GM13976 (cell line): ENCODE measurements at regions not wholly inside any gene's neighbourhood (a gene's known extent, or its start where the extent isn't known, plus 50 kb on each side); places are given as distances from the start of the nearest gene placed in this dataset.

ENCODE experiments used
- DNase-seq: peaks from one replicate; pipeline ENCODE4 v3.0.0; 2012; ENCODE audit warnings: low spot score
- CTCF ChIP-seq: IDR thresholded peaks from 2 replicates; pipeline ENCODE4 v1.5.1; 2012; ENCODE audit warnings: borderline replicate concordance, mild to moderate bottlenecking; ENCODE audit not compliant: insufficient read depth; ENCODE audit errors: extremely low read depth, missing control alignments, control extremely low read depth
- in situ Hi-C: fragments of 300-500 bp; cut with MboI; formaldehyde crosslinking; loops from one replicate; pipeline ENCODE4 v1.12.0; 2022; ENCODE audit warnings: low sequenced_read_pairs, mixed read lengths, inconsistent platforms; ENCODE audit not compliant: unreplicated experiment

- in situ Hi-C loops = no loop called here
- no peak for TF ChIP-seq CTCF
- DNase-seq = no peak
Measured at GRCh38 chr9:14031810-14032209, 282.1 kb downstream of the NFIB start.

GRCh38 chr9:14031060-14031414, 282.9 kb downstream of the NFIB start:
- in situ Hi-C loops = no loop called here
- DNase-seq = no peak
- TF ChIP-seq CTCF = no peak

- in situ Hi-C loops = no loop called here
- no peak for DNase-seq
- TF ChIP-seq CTCF = no peak
Measured at GRCh38 chr9:14030375-14031059, 283.4 kb downstream of the NFIB start.

GRCh38 chr9:14029806-14030374, 284.1 kb downstream of the NFIB start:
- in situ Hi-C loops = no loop called here
- no peak for TF ChIP-seq CTCF
- no peak for DNase-seq

- in situ Hi-C loops = no loop called here
- no peak for DNase-seq
- TF ChIP-seq CTCF = no peak
Measured at GRCh38 chr9:14027116-14027800, 286.7 kb downstream of the NFIB start.

GRCh38 chr9:14025741-14026140, 288.2 kb downstream of the NFIB start:
- TF ChIP-seq CTCF = no peak
- in situ Hi-C loops = no loop called here
- DNase-seq = no peak

GRCh38 chr9:14023285-14023684, 290.7 kb downstream of the NFIB start:
- no peak for DNase-seq
- in situ Hi-C loops = no loop called here
- TF ChIP-seq CTCF = no peak
